Esophagus squamous epithelium (tissue), 5 donors: ENCODE measurements at regions not wholly inside any gene's neighbourhood (a gene's known extent, or its start where the extent isn't known, plus 50 kb on each side); places are given as distances from the start of the nearest gene placed in this dataset.

Experiments
- DNase-seq: peaks from one replicate; lab custom pipeline; 2025; lab: John Stamatoyannopoulos, UW
- H3K27ac ChIP-seq, 4 donors: fragments of 200-600 bp; sonication (generic); one replicate each; pipeline ENCODE4 v1.5.1; 2016 to 2019; ENCODE audit warnings: mild to moderate bottlenecking in 1 of 4
- H3K27me3 ChIP-seq, 4 donors: fragments of 200-600 bp; sonication (generic); 1 replicate in 3 of 4; 2 replicates in 1 of 4; pipeline versions ENCODE4 v1.5.1 to v1.6.0; 2017 to 2021; ENCODE audit warnings: antibody characterized with exemption in 1 of 4
- H3K36me3 ChIP-seq, 3 donors: fragments of 200-600 bp; sonication (generic); one replicate each; pipeline ENCODE4 v1.5.1; 2016 to 2019
- H3K4me1 ChIP-seq, 3 donors: fragments of 200-600 bp; sonication (generic); one replicate each; pipeline ENCODE4 v1.5.1; 2017 to 2019
- H3K4me3 ChIP-seq, 4 donors: fragments of 200-600 bp; sonication (generic); 1 replicate in 3 of 4; 2 replicates in 1 of 4; pipeline ENCODE4 v1.5.1; 2016 to 2019; ENCODE audit warnings: mild to moderate bottlenecking in 2 of 4, moderate library complexity in 1 of 4
- H3K9me3 ChIP-seq, 3 donors: fragments of 200-600 bp; sonication (generic); one replicate each; pipeline ENCODE4 v1.5.1; 2016 to 2019
- CTCF ChIP-seq, 6 experiments: fragments of 450-650 bp in 4 of 6; fragments of 200-600 bp in 2 of 6; sonication (generic) in 2 of 6; IDR thresholded peaks; one replicate each; pipeline ENCODE4 v1.5.1; 2016 to 2019; ENCODE audit warnings: antibody characterized with exemption in 6 of 6, mild to moderate bottlenecking in 4 of 6, moderate library complexity in 4 of 6
- POLR2A ChIP-seq, 4 donors: fragments of 450-650 bp; IDR thresholded peaks; one replicate each; pipeline ENCODE4 v1.6.1; 2017; ENCODE audit warnings: antibody characterized with exemption in 4 of 4, mild to moderate bottlenecking in 4 of 4, moderate library complexity in 3 of 4
- WGBS, 2 donors: methylation state at CpG; one replicate each; pipeline ENCODE4 v1.1.5; 2018; 5-methylcytosine and 5-hydroxymethylcytosine counted together
- intact Hi-C: fragments of 100-400 bp; cut with DNase I; formaldehyde crosslinking; loops from one replicate; pipeline ENCODE4 v1.15.0; 2022
- donor health status: DM: yes; HTN: yes; CAD: no.

- H3K27ac ChIP-seq = peak overlapping the region in 3 of 4 donors; percentile 42 to 65 (median 62)
- H3K9me3 ChIP-seq = no peaks in the 10 kb centered on the region
- peaks cover 0 to 41% (median 0%) of the 10 kb centered on the region in 3 donors for H3K4me1 ChIP-seq
- no peak for DNase-seq
- intact Hi-C loops = no loop called here
- H3K27me3 ChIP-seq = no peaks in the 10 kb centered on the region
- H3K36me3 ChIP-seq = no peaks in the 10 kb centered on the region
- 16 to 24% methylated on average over 4 to 6 of the region's 6 CpGs for WGBS, 2 donors
- no peak overlapping the region for H3K4me3 ChIP-seq
- TF ChIP-seq CTCF (IDR thresholded peaks at IDR 0.05) = no peak
- no peak for TF ChIP-seq POLR2A (IDR thresholded peaks at IDR 0.05)
Observed at GRCh38 chr3:64945171-64945729, 257.4 kb upstream of the ADAMTS9 start.

- Histone ChIP-seq H3K36me3 (no peaks in the 10 kb centered on the region), H3K27ac (peak overlapping the region in 3 of 4 donors; percentile 14 to 62 (median 16)), H3K4me1 (peaks cover 0 to 53% (median 0%) of the 10 kb centered on the region in 3 donors), H3K27me3 (no peaks in the 10 kb centered on the region), H3K4me3 (no peak overlapping the region), H3K9me3 (no peaks in the 10 kb centered on the region)
- no peak for DNase-seq
- WGBS, 2 donors = 89 to 100% methylated on average over 4 of the region's 4 CpGs
- intact Hi-C loops = no loop called here
- TF ChIP-seq POLR2A (IDR thresholded peaks at IDR 0.05) (no peak), CTCF (IDR thresholded peaks at IDR 0.05) (no peak)
Observed at GRCh38 chr3:64943866-64944265, 256.1 kb upstream of the ADAMTS9 start.

- Histone ChIP-seq H3K27ac (peak overlapping the region in 2 of 4 donors; percentile 29 to 43), H3K36me3 (no peaks in the 10 kb centered on the region), H3K27me3 (no peaks in the 10 kb centered on the region), H3K4me1 (peaks cover 0 to 63% (median 6%) of the 10 kb centered on the region in 3 donors), H3K4me3 (no peak overlapping the region), H3K9me3 (no peaks in the 10 kb centered on the region)
- intact Hi-C loops = no loop called here
- WGBS, 2 donors = 48 to 78% methylated on average over 8 to 10 of the region's 10 CpGs
- DNase-seq = no peak
- TF ChIP-seq POLR2A (IDR thresholded peaks at IDR 0.05) (no peak), CTCF (IDR thresholded peaks at IDR 0.05) (no peak)
Observed at GRCh38 chr3:64940596-64941348, 253.0 kb upstream of the ADAMTS9 start.

- TF ChIP-seq POLR2A (IDR thresholded peaks at IDR 0.05) (no peak), CTCF (IDR thresholded peaks at IDR 0.05) (no peak)
- H3K4me1 ChIP-seq = peaks cover 0 to 59% (median 6%) of the 10 kb centered on the region in 3 donors
- intact Hi-C loops = no loop called here
- 33 to 56% methylated on average over 7 to 10 of the region's 10 CpGs for WGBS, 2 donors
- H3K9me3 ChIP-seq = no peaks in the 10 kb centered on the region
- H3K27ac ChIP-seq = peak overlapping the region in 2 of 4 donors; percentile 43 to 59
- no peaks in the 10 kb centered on the region for H3K36me3 ChIP-seq
- H3K27me3 ChIP-seq = no peaks in the 10 kb centered on the region
- H3K4me3 ChIP-seq = no peak overlapping the region
- DNase-seq = no peak
Observed at GRCh38 chr3:64939747-64940450, 252.1 kb upstream of the ADAMTS9 start.

GRCh38 chr3:64939309-64939708, 251.5 kb upstream of the ADAMTS9 start:
- WGBS, 2 donors = 48 to 49% methylated on average over 2 of the region's 2 CpGs
- H3K27me3 ChIP-seq = no peaks in the 10 kb centered on the region
- no peak for DNase-seq
- no peak overlapping the region for H3K4me3 ChIP-seq
- H3K27ac ChIP-seq = peak overlapping the region in 2 of 4 donors; percentile 32 to 59
- TF ChIP-seq POLR2A (IDR thresholded peaks at IDR 0.05) = no peak
- no peak for TF ChIP-seq CTCF (IDR thresholded peaks at IDR 0.05)
- H3K9me3 ChIP-seq = peaks cover 0 to 3% (median 0%) of the 10 kb centered on the region in 3 donors
- intact Hi-C loops = no loop called here
- H3K4me1 ChIP-seq = peaks cover 0 to 53% (median 6%) of the 10 kb centered on the region in 3 donors
- no peaks in the 10 kb centered on the region for H3K36me3 ChIP-seq
